ENCODE measurements at regions not wholly inside any gene's neighbourhood (a gene's known extent, or its start where the extent isn't known, plus 50 kb on each side); places are given as distances from the start of the nearest gene placed in this dataset.

DNA sequence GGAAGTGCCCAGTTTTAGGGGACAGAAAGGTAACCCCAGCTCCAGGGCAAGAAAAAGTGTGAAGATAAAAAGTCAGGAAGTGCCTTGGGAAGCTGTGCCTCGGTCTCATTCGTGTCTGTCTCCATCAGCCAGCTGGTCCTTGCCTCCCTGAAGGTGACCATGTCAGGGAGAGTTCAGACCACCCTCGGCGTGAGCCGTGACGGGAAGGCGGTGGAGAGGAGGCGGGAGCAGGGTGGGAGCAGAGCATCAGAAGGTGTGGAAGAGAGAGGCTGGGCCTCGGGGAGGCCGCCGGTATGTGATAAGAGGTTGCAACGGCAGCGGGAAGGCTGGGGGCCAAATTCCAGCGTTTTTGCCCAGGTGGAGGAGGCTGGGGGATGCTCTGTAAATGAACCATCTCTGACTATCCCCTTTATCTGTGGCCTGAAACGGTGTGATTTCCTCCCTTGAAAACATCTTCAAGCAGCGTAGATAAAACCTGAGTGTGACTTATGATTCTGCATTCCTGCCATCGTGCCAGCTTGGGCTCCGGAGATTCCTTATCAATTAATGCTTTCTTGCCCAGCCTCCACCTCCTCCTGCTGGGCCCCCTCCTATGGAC is 251.8 kb downstream of the IRF8 start:
- Histone ChIP-seq H3K9me3 (replicated peaks; ENCODE audit: control insufficient read depth, insufficient read depth, low read length) (no peaks in the 10 kb centered on the region; the same call in 2 of the 3 replicates), H3K27me3 (replicated peaks in 1 of 2; ENCODE audit: control insufficient read depth in 2 of 2, insufficient read depth in 2 of 2, low read length in 1 of 2) (no peaks in the 10 kb centered on the region; a peak in 1 of 4 replicates), H3K4me2 (ENCODE audit: control insufficient read depth, insufficient read depth) (no peak overlapping the region), H3K4me1 (ENCODE audit: control insufficient read depth, insufficient read depth, low read length) (no peaks in the 10 kb centered on the region), H4K20me1 (ENCODE audit: control insufficient read depth, insufficient read depth) (no peaks in the 10 kb centered on the region), H3K4me3 (no peak overlapping the region), H2AFZ (ENCODE audit: control insufficient read depth, low read depth, low read length) (no peak overlapping the region), H3K79me2 (ENCODE audit: control insufficient read depth, insufficient read depth, low read length) (no peaks in the 10 kb centered on the region), H3K27ac (ENCODE audit: control insufficient read depth, insufficient read depth) (no peak overlapping the region), H3K36me3 (ENCODE audit: control insufficient read depth in 2 of 2, insufficient read depth in 2 of 2, low read length in 1 of 2) (no peaks in the 10 kb centered on the region), H3K9ac (ENCODE audit: control insufficient read depth, insufficient read depth, low read length) (no peak overlapping the region)
- FAIRE-seq (no peak), ATAC-seq (no peak), DNase-seq (ENCODE audit: low read depth, low spot score) (no peak)
- intact Hi-C loops (cut with micrococcal nuclease; ENCODE audit: unreplicated experiment) (no loop called here), in situ Hi-C loops (cut with MboI) (no loop called here)
- POLR2A ChIA-PET = no interaction called here
- no TSS peak for BruUV-seq (replicated peaks)
- SMC1A ChIA-PET (ENCODE audit: uncharacterized antibody, unreplicated experiment) = no interaction called here
- CTCF ChIA-PET = interaction anchor here (1.1 kb wide), 1 partner anchor 31 kb away, joined by 3 read pairs; no protein-coding TSS in a partner anchor
- RAD21 ChIA-PET (ENCODE audit: unreplicated experiment) = no interaction called here
- WGBS (ENCODE audit: insufficient coverage, insufficient replicate concordance, low lambda C conversion rate, missing lambda C conversion rate) = 36% methylated on average over 18 of the region's 18 CpGs
- no peak for TF ChIP-seq NR2C2 (IDR thresholded peaks at IDR 0.05; ENCODE audit: borderline replicate concordance, control insufficient read depth, insufficient read length, low read depth)
- no peak for TF ChIP-seq TAF1 (IDR thresholded peaks at IDR 0.05; ENCODE audit: borderline replicate concordance, low read depth, low read length)
- TF ChIP-seq, protein P1, sequence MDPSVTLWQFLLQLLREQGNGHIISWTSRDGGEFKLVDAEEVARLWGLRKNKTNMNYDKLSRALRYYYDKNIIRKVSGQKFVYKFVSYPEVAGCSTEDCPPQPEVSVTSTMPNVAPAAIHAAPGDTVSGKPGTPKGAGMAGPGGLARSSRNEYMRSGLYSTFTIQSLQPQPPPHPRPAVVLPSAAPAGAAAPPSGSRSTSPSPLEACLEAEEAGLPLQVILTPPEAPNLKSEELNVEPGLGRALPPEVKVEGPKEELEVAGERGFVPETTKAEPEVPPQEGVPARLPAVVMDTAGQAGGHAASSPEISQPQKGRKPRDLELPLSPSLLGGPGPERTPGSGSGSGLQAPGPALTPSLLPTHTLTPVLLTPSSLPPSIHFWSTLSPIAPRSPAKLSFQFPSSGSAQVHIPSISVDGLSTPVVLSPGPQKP (IDR thresholded peaks at IDR 0.05; ENCODE audit: low read depth, low read length) = no peak
- TF ChIP-seq RB1 (IDR thresholded peaks at IDR 0.05; ENCODE audit: borderline replicate concordance) = no peak
- no peak for TF ChIP-seq FOS (IDR thresholded peaks at IDR 0.05; ENCODE audit: borderline replicate concordance, extremely low read depth, insufficient read length)
- no peak for TF ChIP-seq CREM (IDR thresholded peaks at IDR 0.05; ENCODE audit: low read depth)
- TF ChIP-seq, protein P2, sequence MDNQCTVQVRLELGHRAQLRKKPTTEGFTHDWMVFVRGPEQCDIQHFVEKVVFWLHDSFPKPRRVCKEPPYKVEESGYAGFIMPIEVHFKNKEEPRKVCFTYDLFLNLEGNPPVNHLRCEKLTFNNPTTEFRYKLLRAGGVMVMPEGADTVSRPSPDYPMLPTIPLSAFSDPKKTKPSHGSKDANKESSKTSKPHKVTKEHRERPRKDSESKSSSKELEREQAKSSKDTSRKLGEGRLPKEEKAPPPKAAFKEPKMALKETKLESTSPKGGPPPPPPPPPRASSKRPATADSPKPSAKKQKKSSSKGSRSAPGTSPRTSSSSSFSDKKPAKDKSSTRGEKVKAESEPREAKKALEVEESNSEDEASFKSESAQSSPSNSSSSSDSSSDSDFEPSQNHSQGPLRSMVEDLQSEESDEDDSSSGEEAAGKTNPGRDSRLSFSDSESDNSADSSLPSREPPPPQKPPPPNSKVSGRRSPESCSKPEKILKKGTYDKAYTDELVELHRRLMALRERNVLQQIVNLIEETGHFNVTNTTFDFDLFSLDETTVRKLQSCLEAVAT (IDR thresholded peaks at IDR 0.05) = no peak
- TF ChIP-seq, protein P3, sequence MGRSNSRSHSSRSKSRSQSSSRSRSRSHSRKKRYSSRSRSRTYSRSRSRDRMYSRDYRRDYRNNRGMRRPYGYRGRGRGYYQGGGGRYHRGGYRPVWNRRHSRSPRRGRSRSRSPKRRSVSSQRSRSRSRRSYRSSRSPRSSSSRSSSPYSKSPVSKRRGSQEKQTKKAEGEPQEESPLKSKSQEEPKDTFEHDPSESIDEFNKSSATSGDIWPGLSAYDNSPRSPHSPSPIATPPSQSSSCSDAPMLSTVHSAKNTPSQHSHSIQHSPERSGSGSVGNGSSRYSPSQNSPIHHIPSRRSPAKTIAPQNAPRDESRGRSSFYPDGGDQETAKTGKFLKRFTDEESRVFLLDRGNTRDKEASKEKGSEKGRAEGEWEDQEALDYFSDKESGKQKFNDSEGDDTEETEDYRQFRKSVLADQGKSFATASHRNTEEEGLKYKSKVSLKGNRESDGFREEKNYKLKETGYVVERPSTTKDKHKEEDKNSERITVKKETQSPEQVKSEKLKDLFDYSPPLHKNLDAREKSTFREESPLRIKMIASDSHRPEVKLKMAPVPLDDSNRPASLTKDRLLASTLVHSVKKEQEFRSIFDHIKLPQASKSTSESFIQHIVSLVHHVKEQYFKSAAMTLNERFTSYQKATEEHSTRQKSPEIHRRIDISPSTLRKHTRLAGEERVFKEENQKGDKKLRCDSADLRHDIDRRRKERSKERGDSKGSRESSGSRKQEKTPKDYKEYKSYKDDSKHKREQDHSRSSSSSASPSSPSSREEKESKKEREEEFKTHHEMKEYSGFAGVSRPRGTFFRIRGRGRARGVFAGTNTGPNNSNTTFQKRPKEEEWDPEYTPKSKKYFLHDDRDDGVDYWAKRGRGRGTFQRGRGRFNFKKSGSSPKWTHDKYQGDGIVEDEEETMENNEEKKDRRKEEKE (IDR thresholded peaks at IDR 0.05) = no peak
- TF ChIP-seq, protein P4, sequence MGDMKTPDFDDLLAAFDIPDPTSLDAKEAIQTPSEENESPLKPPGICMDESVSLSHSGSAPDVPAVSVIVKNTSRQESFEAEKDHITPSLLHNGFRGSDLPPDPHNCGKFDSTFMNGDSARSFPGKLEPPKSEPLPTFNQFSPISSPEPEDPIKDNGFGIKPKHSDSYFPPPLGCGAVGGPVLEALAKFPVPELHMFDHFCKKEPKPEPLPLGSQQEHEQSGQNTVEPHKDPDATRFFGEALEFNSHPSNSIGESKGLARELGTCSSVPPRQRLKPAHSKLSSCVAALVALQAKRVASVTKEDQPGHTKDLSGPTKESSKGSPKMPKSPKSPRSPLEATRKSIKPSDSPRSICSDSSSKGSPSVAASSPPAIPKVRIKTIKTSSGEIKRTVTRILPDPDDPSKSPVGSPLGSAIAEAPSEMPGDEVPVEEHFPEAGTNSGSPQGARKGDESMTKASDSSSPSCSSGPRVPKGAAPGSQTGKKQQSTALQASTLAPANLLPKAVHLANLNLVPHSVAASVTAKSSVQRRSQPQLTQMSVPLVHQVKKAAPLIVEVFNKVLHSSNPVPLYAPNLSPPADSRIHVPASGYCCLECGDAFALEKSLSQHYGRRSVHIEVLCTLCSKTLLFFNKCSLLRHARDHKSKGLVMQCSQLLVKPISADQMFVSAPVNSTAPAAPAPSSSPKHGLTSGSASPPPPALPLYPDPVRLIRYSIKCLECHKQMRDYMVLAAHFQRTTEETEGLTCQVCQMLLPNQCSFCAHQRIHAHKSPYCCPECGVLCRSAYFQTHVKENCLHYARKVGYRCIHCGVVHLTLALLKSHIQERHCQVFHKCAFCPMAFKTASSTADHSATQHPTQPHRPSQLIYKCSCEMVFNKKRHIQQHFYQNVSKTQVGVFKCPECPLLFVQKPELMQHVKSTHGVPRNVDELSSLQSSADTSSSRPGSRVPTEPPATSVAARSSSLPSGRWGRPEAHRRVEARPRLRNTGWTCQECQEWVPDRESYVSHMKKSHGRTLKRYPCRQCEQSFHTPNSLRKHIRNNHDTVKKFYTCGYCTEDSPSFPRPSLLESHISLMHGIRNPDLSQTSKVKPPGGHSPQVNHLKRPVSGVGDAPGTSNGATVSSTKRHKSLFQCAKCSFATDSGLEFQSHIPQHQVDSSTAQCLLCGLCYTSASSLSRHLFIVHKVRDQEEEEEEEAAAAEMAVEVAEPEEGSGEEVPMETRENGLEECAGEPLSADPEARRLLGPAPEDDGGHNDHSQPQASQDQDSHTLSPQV (IDR thresholded peaks at IDR 0.05) = no peak
- no peak for TF ChIP-seq MTA3 (IDR thresholded peaks at IDR 0.05; ENCODE audit: borderline replicate concordance, low read length)
- TF ChIP-seq JUNB (IDR thresholded peaks at IDR 0.05) = no peak

Data from GM12878 (cell line).